GM03348 (cell line): ENCODE measurements at regions not wholly inside any gene's neighbourhood (a gene's known extent, or its start where the extent isn't known, plus 50 kb on each side); places are given as distances from the start of the nearest gene placed in this dataset.

Experiments
- DNase-seq: peaks from one replicate; pipeline ENCODE4 v3.0.0; 2012; ENCODE audit warnings: low spot score

DNA sequence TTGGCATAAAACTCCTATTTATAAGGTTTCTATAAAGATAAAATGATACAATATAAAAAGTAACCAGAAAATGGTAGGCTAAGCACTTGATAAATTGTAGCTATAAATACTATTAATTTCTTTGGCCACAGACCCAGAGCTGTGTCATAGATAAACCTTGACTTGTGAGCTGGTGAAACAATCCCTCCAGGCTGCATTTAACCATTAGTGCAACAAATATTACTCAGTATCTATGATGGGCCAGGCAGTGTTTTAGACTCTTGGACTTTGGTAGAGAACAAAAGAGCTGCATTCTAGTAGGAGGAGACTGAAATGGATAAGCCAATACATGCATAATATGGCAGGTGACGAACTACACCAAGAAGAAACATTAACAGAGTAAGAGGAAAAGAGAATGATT lies 178.1 kb downstream of the BTG1 start:
- DNase-seq, result no peak

DNA sequence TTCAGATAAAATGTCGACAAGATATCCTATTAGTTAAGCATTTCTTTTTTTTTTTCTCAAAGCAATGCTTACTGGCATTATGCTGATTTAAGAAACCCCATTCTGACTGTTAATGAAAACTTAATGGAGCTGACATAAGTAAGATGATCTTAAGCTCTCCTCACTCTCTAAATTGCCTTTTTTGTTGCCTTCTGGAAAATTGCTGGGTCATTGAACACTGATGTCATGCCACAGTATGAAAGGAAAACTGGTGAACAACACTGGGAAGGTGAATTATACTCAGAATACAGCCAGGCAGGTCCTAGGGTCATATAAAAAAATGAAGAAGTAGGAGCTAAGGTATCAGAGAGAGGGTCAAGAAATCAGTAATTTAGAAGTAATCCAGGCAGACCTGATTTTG lies 179.9 kb downstream of the BTG1 start:
- DNase-seq, result no peak

DNA sequence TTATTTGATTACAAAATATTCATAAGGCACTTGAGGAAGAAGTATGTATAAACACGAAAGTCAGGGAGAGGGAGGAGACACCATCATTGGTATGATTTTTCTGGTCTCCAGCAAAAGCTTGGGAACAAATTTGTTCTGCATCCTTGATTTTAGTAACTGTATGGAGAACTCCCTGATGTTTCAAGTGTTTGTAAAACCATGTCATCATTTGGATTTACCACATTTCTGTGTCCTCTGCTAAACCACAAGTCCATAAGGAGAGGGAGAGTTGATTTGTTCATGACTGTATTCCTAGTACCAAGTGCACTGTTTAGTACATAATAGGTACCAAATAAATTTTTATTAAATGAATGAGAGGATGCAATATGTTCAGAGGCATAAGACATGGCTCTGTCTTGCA lies 181.1 kb downstream of the BTG1 start:
- no peak for DNase-seq

DNA sequence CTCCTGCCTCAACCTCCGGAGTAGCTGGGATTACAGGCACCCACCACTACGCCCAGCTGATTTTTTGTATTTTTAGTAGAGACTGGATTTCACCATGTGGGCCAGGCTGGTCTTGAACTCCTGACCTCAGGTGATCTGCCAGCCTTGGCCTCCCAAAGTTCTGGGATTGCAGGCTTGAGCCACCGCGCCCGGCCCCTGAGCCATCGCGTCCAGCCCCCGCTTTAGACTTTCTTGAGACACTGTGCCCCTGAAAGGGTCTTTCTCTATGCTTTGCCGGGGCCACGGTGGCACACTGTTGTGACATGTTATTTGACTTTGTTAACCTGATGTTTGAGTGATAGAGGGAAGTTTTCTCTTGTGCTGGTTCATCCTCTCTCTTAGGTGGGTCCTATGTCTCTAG lies 186.4 kb downstream of the BTG1 start:
- DNase-seq, result no peak

DNA sequence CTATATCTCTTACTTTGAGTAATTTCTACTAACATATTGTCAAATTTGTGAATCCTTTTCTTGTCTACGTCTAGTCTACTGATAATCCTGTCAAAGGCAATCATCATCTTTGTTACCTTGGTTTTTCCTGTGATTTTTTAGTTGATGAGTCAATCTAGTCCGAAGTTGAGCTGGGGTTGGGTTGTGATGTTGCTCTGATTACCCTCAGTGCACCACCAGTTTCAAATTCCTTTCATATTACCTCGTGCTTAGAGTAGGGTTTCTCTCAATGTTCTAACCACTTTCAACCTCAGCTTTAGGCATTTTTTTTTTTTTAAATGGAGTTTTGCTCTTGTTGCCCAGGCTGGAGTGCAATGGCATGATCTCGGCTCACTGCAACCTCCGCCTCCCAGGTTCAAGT lies 186.8 kb downstream of the BTG1 start:
- peak; percentile 74 for DNase-seq

DNA sequence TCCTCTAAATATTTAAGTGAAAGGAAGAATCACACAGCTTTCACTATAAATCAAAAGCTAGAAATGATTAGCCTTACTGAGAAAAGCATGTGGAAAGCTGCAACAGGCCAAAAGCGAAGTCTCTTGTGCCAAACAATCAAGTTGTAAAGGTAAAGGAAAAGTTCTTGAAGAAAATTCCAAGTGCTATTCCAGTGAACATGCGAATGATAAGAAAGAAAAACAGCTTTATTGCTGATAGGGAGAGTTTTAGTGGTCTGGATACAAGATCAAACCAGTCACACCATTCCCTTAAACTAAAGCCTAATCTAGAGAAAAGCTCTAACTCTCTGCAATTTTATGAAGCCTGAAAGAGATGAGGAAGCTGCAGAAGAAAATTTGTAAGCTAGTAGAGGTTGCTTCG lies 190.9 kb downstream of the BTG1 start:
- DNase-seq, result no peak

DNA sequence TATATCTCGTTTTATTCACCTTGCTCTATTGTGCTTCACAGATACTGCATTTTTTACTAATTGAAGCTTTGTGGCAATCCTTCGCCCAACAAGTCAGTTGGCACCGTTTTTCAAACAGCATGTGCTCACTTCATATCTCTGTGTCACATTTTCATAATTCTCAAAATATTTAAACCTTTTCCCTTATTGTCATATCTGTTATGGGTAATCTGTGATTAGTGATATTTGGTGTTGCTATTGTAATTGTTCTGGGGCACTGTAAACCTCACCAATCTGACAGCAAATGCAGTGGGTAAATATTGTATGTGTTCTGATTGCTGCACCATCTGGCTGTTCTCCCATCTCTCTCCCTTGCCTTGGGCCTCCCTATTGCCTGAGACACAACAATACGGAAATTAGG lies 191.3 kb downstream of the BTG1 start:
- no peak for DNase-seq

DNA sequence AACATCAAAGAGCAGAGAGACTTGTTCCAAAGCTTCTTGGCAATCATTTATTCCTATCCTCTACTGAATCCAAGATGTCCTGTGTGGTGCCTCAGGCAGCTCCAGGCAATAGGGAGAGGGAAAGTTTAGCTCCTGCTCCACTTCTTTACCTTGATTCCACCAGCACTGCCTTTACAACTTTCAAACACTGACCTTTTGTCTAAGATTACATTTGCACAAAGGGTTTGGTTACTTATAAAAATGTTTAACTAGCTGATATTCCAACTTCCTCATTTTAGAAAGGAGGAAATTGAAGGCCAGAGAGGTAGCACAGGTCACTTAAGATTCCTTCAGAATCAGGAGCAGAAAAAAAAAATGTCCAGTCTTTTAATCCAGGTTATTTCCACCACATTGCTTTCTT lies 192.7 kb downstream of the BTG1 start:
- no peak for DNase-seq

DNA sequence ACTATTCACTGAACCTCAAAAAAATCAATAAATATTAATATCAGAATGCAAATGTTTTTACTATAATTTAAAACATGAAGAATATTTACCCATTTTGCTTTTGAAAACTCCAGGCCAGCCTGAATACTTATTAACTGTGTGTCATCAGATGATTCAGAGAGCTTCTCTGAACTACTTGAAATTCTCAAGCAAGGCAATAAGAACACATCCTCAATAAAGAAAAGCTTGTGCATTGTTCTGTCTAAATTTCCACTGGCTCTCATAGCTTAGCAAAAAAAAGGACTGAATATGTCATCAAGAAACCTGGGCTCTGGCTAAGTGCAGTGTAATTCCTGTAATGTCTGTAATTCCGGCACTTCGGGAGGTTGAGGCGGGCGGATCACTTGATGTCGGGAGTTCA lies 194.1 kb downstream of the BTG1 start:
- DNase-seq, result peak; percentile 28

DNA sequence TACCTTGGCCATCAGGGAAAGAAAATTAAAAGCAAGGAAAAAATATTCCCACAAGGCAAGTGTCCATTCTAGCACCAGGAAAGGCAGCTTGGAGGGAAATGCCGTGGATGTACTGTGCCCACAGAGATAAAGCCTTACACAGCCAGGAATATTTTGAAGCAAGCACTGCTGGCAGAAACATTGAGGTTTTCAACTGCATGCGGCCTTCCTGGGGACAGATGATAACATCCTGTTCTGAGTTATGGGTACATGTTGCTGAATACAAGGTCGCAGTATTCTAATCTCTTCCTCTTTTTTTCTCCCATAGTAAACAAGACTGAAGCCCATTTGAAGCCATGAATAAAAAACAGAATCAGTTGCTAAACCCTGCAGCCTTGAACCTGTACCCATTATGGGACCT lies 197.1 kb downstream of the BTG1 start:
- no peak for DNase-seq

DNA sequence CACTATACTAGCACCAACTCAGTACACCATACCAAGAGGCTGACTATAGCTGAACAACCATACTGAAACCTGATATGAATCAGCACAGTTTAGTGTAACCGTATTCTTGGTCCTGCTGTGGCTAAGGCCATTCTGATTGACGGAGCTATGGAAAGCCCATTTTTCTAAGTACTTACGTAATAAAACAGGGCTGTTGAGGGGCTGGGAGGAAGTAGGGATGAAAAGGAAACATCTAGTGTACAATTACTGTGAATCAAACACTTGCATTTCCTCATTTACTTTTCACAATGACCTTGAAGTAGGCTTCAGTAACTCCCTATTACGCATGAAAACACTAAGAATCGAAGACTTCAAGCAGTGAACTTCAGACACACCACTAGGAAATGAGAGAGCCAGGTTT lies 198.2 kb downstream of the BTG1 start:
- DNase-seq, result no peak

DNA sequence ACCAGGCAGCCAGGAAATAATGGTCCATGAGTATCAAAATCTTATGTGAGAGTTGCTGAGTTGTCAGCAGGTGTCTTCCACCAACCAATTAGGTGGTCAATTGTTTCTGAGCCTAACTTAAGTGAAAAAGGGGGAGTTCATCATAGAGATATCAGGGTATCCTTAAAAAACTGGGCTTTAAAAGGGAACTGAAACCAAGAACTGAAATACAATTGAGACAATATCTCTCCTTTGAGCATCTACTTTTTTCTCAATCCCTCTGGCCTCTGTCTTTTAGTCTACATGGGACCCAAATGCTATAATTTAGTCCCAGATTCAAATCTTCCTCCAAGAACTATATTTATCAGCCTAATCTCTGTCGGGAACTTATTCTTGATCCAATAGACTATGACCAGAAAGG lies 201.0 kb downstream of the BTG1 start:
- no peak for DNase-seq

DNA sequence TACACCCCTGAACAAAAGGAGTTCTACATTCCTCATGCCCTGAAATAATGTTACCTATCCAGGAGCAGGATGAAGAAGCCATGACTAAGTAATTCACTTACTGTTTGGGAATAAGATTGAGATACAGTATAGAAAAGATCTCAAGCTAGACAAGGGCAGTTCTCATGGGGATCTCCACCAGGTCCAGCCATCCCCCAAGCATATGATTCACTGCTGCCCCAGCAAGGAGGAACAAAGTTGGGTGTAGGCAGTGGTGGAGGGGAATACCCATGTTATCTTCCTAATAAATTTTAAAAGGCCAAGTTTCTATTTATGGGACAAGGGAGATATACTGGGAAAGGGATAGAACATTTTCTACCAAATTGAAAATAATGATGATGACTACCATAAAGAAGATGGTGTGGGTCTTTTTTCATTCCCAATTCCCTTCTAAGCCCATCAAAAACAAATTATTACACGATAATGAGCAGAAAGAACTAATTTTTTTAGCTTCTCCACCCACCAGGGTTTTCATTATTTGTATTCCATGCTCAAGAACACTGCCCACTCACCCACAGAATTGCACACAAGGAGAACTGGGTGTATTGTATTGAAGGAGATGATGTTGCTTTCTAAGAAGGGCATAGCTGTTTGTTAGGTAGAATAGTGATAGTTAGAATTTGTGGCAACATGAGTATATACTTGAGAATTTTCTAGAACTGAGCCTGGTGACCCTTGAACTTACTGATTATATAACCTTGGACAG lies 204.6 kb downstream of the BTG1 start:
- no peak for DNase-seq

DNA sequence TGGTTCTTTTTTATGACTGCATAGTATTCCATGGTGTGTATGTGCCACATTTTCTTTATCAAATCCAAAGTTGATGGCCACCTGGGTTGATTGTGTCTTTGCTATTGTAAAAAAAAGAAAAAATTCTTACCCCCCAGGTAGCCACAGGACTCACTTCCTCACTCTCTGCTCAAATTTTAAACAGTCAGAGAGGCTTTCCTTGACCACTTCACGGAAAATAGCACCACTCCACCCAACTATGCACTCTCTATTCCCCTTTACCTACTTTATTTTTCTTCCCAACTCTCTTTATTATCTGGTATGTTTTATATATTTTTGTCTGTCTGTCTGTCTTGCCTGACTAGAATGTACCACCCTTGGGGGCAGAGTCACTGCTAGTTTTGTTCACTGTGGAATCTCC lies 205.3 kb downstream of the BTG1 start:
- DNase-seq, result no peak

DNA sequence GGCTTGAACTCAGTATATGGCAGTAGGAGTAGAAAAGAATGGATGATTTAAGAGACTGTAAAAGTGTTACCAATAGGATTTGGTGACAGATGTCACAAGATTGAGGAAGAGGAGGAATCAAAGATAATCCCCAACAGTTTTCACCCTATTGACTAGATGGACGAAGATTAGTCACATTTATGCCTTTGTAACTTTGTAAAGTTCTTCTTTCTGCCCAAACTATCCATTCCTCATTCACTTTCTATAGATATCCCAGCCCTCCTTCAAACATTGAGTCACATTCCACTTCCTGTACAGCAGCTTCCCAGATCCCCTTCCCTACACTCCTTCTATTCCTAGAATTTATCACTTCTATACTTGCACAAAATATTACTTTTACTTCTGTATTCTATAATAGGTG lies 207.9 kb downstream of the BTG1 start:
- DNase-seq, result no peak

DNA sequence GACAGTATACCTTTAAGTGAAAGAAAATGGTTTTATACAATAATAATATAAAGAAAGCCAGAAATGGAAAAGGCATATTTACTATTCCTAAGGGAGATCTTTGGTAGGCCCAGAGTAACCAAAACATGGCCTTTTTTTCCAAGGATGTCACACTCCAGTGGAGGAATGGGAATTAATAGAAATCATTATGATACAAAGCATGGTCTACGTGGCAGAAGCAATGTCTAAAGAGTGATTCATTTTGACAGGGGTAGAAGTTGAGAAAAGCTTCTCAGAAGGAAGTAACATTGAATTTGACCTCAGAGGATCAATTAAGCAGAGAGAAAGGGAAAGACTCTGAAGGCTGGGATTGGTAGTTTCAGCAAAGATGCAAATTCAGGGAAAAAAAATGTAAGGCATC lies 208.6 kb downstream of the BTG1 start:
- DNase-seq, result no peak

DNA sequence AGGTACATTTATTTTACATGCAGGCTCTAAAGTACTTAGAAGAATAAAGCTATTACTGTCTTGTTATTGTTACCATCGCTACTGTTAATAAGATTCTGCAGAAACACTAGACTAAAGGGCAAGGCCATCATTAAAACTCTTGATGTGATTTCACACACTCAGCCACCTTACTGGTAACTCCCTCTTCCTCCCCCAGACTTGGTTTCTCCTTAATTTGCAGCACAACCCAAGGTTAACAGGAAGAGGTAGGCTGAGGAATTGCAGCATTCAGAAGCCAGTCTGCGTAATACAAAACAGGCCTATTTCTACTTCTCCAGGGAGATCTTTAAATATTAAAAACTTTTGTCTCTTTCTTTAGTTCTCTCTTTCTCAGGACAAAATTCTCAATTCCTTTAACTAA lies 210.3 kb downstream of the BTG1 start:
- no peak for DNase-seq

DNA sequence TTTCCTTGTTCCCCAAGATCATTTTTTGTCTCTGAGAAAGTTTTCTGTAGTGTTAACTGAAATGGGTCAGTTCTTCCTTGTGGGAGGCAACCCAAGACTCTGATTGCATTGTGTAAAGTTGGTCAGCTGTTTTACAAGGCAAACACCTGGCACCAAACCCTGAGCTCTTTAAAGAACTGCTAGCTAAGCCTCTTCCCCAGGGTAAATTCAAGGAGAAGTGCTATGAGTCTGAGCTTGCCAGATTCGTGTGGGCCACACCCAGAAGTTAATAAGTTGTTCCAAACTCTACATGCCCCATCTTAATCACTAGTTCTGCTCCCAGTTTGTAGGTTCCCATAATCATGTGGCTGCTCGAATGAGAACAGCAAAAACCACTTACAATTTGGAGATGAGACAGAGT lies 214.5 kb downstream of the BTG1 start:
- no peak for DNase-seq

DNA sequence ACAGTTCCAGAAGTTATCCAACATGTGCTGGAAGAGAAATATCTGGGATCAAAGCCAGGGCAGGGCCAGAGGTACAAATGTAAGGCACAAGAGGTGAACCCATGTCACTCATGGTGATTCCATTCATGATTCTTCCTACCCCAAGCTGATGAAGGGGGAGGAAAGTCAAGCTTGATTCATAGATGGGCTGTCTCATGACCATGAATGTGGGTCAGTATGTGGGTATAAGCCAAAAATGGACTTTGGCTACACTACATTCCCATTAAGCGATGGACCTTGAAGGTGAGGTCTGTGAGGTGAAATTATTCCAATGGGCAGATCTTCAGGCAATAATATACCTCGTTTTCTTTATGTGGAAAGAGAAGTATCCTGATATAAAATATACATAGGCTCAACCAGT lies 217.1 kb downstream of the BTG1 start:
- no peak for DNase-seq

DNA sequence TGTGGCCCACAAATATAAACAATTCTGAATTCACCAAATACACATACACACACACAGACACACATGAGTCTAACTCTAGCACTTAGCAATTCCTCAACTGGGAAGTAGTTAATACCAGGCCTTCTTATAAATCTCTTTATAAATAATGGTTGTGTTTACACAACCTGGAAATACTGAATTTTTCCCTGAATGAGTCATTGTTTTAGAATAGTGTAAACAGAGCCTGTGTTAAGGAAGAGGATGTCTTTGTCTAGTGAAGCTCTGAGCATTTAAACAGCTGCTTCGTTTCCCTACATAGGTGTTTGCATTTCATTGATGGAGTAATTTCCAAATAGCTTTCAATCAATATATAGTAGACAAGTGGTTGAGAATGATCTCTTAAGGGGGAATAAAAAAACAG lies 218.8 kb downstream of the BTG1 start:
- DNase-seq, result peak; percentile 43

DNA sequence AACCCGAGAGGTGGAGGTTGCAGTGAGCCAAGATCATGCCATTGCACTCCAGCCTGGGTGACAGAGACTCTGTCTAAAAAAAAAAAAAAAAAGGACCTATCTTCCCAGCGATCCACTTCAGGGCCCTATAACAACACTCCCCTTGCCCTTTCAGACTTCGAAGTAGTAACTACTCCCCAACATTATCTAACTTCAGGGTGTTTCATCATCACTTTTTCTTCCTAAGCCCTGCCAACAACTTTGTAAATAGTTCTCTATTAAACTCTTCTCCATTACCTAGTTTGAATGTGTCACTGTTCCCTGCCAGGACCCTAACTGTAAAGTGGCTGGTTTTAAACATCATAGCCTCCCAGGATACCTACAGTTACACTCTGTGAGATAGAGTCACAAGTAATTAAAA lies 220.8 kb downstream of the BTG1 start:
- DNase-seq, result no peak

DNA sequence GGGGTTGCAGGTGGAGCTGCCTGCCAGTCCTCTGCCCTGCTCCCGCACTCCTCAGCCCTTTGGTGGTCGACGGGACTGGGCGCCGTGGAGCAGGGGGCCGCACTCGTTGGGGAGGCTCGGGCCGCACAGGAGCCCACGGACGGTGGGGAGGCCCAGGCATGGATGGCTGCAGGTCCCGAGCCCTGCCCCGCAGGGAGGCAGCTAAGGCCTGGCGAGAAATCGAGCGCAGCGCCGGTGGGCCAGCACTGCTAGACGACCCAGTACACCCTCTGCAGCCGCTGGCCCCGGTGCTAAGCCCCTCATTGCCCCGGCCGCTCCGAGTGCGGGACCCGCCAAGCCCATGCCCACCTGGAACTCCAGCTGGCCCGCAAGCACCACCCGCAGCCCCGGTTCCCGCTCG lies 221.8 kb downstream of the BTG1 start:
- DNase-seq, result no peak

DNA sequence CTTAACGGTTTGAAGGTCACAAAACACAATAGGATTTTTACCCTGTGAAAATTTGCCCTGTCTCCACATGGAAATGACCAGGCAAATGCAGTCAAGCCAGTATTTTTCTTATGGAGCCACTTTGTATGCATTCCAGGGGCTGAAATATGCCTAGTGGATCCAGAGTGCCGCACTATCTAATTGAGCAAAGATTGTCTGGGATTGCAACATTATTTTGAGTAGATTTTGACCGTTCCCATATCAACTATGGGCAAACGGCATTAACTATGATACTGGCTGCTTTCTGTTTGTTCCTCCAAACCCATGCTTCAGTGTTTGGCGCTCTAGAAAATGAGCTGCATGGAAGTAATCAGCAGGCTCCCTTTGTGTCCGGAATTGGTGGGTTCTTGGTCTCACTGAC lies 223.0 kb downstream of the BTG1 start:
- DNase-seq, result no peak

DNA sequence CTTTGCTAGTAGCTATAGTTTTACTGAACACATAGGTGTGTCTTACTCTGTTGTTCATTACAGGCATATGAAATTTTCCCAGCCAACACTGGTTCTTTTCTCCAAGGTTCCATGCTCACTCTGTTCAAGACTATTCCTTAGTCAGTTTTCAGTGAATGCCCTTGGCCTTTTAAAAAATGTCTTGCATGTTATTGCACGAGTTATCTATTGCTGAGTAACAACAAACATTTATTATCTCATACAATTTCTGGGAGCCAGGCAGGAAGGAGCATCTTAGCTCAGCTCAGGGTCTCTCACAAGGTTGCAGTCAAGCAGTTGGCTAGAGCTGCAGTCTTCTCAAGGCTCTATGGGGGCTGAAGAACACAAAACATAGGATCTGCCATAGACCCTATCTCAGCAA lies 223.5 kb downstream of the BTG1 start:
- DNase-seq, result no peak

DNA sequence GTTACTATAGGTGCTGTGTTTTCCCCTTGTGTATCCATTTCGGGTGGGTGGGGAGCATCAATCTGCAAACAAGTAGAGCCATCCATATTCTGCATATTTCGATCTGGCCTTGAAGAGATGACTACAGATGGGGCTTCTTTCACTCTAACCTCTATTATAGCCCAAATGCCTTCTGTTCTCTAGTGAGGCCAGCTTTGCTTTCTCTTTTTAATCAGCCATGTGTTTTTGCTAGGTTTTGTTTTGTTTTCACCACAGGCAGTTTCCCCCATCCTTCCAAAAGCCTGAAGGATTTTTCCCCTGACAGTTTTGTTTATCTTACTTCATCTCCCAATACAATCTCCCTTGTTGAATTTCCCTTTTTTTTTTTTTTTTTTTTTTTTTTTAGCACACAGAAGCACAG lies 224.1 kb downstream of the BTG1 start:
- DNase-seq, result no peak
